ENCODE measurements at regions not wholly inside any gene's neighbourhood (a gene's known extent, or its start where the extent isn't known, plus 50 kb on each side); places are given as distances from the start of the nearest gene placed in this dataset.
A peak's percentile ranks its signal among the peaks of the same experiment; 100 is the strongest.
"Not testable (repeated sequence)": the region's sequence is repeated elsewhere in the genome, so short reads cannot be mapped to it uniquely, and the experiment has no call there.

DNA sequence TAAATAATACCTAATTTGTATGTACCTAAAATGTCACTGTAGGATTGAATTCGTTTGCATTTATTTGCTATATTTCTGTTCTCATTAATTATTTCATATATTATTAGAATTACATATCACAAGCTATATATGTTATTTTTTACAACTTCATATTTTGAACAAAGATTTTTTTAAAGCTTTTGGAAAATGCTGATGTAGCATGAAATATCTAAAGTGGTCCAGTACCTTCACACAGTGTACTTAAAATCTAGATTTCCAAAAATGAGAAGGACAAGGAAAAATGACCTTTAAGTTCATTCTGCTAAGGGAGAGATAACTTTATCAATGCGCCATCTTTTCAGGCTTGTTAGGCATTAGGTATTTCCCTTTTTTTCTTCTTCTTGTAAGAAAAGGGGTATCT is 71.8 kb downstream of the LARP7 start:
- no peak for DNase-seq (ENCODE audit: low spot score)

DNA sequence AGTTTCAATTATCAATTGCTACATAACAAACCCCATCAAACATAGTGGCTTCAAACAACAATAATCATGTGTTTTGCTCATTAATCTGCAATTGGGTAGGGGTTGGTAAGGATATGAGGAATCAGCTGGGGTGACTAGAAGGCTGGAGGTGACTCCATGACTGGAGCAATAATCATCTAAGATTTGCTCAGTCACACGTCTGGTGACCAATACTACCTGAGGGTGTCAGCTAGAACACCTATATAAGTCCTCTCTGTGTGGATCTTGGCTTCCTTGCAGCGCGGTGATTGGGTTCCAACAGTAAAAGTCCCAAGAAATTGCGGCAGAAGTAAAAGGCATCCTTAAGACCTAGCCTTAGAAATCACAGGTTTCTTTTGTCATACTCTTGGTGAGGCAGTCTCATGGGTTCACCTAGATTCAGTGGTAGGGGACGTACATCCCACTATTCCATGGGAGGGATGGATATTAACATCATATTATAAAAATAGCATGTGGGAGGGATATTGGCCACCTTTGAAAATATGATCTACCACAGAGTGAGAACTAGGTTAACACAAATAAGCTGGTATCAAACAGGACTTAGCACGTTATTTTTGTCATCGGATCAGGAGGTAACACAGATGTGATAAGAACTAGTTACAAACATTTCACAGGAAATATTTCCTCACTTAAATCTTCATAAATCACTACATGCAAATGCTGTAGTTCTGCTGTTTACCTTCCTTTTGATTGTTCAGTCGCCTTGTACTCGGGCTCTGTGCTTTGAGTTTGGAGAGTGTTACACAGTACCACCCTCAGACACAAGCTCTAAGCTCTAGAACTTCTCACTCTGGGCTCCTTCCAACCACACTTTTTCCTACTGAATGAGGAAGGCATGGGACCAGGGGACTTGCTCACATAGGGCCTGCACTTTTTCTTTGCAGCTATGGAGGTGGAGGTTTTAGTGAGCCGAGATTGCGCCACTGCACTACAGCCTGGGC is 78.3 kb downstream of the LARP7 start:
- no peak for DNase-seq (ENCODE audit: low spot score)

DNA sequence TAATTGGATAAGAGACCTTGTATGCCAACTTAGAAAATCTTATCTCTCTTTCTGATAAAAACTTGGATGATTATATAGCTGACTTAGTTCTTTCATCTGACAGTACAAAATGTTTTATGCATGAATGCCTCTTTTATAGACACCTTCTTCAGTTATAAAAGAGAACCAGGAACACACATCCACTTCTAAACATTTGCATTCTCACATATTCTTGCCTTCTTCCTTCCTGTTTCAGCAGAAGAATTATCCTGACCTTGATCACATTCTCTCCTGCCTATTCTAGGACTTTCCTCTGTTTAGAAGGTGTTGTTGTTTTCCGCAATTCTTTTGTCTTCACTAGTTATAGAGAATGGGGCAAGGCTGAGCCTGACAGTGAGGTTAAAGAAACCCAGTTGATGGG is 80.9 kb downstream of the LARP7 start:
- no peak for DNase-seq (ENCODE audit: low spot score)

DNA sequence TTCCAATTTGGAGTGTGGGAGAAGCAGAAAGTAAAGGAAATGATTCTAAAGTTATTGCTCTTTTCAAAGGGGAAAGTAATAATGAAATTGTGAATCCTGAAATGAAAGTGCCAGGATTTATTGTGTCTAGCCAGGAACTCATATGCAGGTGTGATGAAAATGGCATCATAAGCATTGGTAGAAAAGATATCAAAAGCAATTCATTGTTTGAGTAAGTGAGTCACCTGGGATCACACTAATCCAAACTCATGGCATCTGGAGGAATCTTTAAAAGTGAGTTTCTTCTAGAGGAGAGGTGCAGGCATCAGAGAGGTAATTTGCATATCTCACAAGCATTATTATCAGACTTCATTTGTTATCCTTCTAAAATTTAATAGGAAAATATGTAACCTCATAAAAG is 84.7 kb downstream of the LARP7 start:
- DNase-seq (ENCODE audit: low spot score) = no peak

DNA sequence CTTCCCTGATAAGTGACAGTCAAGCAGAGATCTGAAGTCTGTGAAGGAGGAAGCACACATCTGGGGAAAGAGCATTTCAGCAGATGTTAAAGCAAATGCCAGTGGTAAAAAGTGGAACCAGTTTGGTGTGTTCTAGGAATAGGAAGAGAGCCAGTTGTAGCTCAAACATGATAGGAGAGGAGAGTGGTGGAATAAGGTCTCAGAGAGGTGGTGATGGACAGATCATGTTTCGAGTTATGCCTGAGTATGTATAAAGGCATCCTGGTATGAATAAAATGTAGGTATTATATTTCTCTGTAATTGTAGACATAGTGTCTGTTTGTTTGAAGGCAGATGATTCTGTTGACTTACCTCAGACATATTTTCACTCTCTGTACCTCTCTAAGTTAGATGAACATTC is 89.1 kb downstream of the LARP7 start:
- no peak for DNase-seq (ENCODE audit: low spot score)

DNA sequence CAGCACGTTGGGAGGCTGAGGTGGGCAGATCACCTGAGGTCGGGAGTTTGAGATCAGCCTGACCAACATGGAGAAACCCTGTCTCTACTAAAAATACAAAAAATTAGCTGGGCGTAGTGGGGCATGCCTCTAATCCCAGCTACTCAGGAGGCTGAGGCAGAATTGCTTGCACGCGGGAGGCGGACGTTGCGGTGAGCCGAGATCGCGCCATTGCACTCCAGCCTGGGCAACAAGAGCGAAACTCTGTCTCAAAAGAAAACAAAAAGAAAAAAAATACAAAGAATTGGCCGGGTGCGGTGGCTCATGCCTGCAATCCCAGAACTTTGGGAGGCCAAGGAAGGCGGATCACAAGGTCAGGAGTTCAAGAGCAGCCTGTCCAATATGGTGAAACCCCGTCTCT is 90.8 kb downstream of the LARP7 start:
- not testable (repeated sequence) for DNase-seq (ENCODE audit: low spot score)

DNA sequence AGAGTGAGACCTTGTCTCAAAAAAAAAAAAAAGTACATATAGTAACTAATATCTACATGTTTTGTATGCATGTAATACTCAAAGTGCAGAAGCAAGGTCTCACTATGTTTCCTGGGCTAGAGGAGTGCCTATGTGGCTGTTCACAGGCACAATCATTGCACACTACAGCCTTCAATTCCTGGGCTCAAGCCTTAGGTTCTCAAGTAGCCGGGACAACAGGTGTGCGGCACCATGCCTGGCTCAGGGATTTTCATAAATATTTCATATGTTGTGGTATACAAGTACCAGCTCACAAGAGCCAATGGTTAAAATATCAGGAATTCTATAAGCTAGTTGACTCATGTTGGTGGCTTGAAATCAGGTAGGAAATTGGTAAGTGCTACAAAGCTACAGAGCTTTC is 94.8 kb downstream of the LARP7 start:
- no peak for DNase-seq (ENCODE audit: low spot score)

DNA sequence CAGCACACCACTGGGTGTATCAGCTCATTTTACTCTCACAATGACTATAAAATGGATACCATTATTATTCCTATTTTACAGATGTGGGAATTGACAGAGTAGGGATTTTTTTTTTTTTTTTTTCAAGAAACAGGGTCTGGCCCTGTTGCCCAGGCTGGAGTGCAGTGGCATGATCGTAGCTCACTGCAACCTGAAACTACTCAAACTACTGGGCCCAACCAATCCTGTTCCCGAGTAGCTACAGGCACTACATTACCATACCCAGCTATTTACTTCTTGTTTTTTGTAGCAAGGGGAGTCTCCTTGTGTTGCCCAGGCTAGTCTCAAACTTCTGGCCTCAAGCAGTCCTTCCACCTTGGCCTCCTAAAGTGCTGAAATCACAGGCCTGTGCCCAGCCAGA is 95.2 kb downstream of the LARP7 start:
- DNase-seq (ENCODE audit: low spot score) = no peak

DNA sequence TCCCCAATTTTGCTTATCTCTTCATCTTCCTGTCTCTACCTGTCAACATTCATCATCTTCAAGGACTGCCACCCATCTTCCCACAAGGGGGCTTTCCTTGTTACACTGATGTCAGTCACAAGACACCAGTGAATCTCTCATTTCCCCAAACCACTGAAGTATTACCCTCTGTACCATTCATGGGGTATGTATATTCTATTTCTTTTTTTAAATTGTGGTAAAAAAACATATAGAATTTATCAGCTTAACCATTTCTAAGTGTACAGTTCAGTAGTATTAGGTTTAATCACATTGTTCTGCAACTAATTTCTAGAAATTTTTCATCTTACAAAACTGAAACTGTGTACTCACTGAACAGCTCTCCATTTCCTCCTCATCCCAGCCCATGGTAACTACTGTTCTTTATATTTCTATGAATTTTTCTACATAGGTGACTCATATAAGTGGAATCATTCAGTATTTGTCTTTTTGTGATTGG is 98.6 kb downstream of the LARP7 start:
- DNase-seq (ENCODE audit: low spot score) = no peak

DNA sequence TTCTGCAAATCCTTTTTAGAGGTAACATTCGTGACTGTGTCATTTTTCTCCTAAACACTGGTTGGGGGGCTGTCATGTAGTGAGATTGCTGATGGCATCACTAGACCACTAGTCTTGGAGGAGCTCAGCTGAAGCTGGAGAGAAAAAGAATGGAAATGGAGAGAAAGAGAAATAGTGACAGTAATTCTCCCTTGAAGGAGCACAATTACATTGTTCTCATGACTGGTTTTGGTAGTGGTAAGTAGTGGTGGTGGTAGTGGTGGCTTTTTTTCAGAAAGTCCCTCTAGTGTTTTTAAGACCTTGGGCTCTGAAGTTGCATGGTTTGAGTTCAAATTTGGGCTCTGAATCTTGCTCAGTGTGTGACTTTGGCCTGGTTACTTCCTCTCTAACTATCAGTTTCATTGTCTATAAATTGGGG is 99.8 kb downstream of the LARP7 start:
- no peak for DNase-seq (ENCODE audit: low spot score)

DNA sequence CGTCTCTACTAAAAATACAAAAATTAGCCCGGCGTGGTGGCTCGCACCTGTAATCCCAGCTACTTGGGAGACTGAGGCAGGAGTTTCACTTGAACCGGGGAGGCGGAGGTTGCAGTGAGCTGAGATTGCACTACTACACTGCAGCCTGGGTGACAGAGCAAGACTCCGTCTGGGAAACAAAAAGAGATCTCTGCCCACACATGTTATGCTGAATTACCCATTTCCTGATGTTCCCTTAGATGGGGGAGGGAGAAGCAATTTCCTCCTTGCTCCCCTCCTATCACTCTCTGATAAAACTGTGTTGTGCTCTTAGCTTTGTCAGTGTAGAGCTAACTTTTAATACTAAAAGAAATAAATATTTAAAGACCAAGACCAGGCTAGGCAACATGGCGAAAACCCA is 102.5 kb downstream of the LARP7 start:
- no peak for DNase-seq (ENCODE audit: low spot score)

DNA sequence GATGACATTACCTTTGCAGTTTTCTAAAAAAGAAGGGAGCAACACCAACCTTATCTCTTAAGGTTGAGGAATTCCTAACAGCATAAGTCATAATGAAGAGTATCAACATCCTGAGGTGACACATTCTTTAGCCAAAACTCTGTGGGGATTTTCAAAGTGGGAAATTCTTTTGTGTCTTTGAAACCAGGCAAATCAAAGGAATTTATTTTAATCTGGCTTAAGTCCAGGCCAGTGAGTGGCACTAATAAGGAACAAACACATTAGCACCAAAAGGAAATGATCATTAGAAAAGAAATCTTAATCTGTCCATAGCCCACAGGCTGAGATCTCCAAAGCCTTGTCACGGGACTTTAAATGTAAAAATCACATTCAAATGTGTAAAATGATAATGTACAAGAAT is 110.1 kb downstream of the LARP7 start:
- DNase-seq (ENCODE audit: low spot score) = no peak

DNA sequence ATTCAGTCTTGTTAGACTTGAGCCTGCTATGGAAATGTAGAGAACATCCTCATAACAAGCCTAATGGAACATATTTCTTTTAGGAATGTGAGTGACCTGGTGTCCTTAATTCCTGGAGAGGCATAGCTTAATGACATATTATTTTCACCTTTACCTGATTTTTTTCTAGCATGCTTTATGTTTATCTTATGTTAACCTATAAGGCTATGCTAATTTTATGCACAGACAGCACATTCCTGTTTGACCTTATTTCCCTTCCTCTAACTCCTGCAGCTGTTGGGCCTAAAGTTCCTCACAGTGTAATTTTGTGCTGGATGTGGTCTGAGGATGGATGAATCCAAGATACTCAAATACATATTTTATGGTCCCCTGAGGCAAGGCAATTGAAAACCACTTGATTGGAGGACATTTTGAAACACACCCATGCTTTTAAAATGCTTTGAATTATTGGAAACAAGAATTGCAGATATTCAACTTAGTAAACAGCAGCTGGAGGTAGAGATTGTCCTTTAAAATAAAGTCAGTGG is 111.5 kb downstream of the LARP7 start:
- DNase-seq (ENCODE audit: low spot score) = no peak

DNA sequence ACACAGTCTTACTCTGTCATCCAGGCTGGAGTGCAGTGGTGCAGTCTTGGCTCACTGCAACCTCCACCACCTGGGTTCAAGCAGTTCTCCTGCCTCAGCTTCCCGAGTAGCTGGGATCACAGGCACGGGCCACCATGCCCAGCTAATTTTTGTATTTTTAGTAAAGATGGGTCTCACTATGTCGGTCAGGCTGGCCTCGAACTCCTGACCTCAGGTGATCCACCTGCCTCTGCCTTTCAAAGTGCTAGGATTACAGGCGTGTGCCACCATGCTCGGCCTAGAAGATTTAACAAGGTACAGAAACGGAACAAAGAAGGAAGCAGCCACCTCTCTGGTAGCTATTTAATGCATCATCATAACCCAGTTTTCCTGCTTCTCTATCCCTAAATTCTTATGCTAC is 113.8 kb downstream of the LARP7 start:
- DNase-seq (ENCODE audit: low spot score) = not testable (repeated sequence)

DNA sequence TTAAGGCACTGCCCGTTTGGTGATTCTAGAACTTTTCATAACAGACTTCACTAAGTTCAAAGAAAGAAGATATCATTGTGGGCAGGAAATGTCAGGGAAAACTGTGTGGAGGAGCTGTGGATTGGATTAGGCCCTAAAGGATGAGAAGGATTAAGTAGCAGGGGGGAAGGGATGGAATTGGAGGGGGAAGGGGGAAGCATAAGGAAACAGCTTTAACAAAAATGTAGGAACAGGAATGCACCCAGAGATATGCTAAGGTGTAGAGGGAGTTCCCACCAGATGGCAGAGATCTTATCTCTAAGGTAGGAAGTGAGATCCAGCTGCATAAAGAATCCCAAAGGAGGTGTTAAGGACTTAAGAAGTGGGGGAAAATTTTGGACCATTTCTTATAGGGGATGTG is 114.5 kb downstream of the LARP7 start:
- no peak for DNase-seq (ENCODE audit: low spot score)

DNA sequence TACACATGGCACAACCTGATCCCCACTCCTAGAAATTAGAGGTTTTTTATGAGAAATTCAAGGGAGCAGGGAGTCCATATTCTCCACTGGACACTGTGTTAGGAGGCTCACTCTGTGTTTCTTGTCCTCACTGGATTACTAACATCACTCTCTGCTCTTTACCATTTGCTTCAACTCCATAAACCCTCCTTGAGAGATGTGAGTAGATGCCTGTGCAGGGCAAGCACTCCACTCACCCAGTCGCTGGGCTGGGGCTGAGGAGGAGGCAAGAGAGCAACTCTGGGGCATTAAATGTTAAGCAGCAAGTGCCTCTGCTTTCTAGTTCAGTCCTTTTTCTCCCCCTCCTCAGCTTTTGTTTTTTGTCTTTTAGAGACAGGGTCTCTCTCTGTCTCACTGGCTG is 115.1 kb downstream of the LARP7 start:
- no peak for DNase-seq (ENCODE audit: low spot score)

DNA sequence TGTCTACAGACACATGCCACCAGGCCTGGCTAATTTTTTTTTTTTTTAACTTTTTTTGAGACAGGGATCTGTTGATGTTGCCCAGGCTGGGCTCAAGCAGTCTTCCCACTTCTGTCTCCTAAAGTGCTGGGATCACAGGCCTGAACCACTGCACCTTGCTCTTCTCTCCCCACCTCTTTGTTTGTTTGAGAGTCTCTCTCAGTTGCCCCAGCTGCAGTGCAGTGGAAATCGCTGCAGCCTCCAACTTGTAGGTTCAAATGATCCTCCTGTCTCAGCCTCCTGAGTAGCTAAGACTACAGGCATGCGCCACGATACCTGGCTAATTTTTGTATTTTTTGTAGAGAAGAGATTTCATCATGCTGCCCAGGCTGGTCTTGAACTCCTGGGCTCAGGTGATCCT is 115.6 kb downstream of the LARP7 start:
- no peak for DNase-seq (ENCODE audit: low spot score)

DNA sequence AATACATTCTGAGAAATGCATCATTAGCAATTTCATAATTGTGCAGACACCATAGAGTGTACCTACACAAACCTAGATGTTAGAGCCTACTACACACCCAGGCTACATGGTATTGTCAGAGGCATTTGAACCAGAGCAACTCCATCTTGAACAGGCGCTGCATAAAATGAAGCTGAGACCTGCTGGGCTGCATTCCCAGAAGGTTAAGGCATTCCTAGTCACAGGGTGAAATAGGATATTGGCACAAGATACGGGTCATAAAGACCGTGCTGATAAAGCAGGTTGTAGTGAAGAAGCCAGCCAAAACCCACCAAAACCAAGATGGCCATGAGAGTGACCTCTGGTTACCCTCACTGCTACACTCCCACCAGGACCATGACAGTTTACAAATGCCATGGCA is 116.4 kb downstream of the LARP7 start:
- DNase-seq (ENCODE audit: low spot score) = no peak

DNA sequence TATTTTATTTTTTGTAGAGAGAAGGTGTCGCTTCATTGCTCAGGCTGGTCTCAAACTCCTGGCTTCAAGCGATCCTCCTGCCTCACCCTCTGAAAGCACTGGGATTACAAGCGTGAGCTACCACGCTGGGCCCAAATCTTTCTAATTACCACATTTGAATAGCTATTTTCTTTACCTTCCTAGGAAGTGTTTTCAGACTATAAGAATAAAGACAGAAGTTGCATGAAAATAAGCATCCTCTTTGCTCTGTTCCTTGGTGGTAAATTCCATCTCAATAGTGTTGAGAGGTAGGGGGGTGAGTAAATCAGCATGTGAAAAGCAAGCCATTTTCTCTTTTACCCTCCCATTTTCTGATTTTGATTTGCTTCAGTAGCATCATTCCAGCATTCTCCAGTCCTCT is 122.4 kb downstream of the LARP7 start:
- DNase-seq (ENCODE audit: low spot score) = no peak

DNA sequence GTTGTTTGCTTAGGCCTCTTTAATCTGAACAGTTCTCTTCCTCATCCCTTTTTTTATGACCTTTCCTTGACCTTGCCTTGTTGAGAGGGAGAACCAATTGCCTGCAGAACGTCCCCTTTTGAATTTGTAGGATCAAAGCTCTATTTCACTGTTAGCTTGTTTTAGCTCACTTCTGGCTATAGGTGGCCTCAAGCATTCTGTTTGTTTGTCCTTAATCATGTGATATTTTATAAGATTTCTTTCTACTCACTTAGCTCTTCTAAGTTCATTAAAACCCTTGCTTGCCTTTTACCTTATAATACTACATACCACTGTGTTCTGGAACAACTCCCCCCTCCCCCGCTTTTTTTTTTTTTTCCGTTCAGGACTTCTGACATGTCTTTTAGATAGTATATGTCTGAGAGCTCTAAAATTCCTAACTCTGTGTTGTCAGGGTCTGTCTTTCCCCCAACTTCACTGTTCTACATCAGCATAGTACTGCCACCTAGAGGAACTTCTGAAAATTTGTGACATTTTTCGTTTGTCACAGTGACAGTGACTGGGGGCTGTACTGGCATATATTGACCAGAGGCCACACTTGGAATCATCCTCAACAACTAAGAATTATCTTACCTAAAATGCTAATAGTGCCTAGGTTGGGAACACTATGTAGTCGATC is 128.5 kb downstream of the LARP7 start:
- DNase-seq (ENCODE audit: low spot score) = peak; percentile 41

DNA sequence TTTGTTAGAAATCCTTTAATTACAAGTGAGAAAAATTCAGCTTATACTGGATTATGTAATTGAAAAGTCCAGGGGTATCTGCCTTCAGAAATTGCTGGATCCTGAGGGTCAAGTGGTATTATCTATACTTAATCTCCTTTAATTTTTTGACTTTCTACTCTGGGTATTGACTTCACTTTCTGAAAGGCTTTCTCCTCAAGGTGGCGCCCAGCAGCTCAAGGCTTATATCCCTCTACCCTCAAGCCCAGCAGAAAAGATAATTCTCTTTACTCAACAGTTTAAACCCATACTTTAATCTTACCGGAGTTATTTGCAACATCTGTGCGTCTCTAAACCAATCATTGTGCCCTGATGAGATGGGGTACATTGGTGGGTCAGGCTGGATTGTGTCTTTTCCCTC is 129.5 kb downstream of the LARP7 start:
- peak; percentile 32 for DNase-seq (ENCODE audit: low spot score)

DNA sequence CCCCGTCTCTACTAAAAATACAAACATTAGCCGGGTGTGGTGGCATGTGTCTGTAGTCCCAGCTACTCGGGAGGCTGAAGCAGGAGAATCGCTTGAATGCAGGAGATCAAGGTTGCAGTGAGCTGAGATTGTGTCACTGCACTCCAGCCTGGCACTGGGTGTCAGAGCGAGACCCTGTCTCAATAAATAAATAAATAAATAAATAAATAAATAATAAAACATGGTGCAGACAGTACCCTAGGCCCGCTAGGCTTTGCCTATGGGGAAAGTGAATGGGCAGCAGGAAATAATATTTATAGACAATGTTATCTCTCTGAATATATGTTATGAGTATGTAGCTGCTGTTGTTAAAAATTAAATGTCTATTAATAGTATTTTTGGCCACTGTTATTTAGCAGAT is 130.4 kb downstream of the LARP7 start:
- DNase-seq (ENCODE audit: low spot score) = no peak

DNA sequence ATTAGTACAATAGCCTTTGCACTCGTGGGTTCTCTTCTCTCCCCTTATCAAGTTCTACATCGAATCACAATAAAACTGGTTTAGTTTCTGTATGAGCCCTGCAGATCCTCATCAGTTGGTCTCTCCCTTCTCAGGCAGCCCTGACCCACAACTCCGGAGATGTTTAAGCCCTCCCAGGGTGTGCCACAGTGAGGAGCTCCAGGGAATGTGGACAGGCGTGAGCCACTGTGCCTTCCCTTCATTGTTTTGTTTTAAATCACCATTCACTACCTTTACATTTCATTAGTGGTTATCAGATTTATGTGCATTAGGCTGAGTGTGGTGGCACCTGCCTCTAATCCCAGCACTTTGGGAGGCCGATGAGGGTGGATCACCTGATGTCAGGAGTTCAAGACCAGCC is 133.2 kb downstream of the LARP7 start:
- no peak for DNase-seq (ENCODE audit: low spot score)
